Esophagus squamous epithelium (tissue), 5 donors: ENCODE measurements at regions not wholly inside any gene's neighbourhood (a gene's known extent, or its start where the extent isn't known, plus 50 kb on each side); places are given as distances from the start of the nearest gene placed in this dataset.
"Not testable (repeated sequence)": the region's sequence is repeated elsewhere in the genome, so short reads cannot be mapped to it uniquely, and the experiment has no call there.

Experiments
- DNase-seq: peaks from one replicate; lab custom pipeline; 2025; lab: John Stamatoyannopoulos, UW
- H3K27ac ChIP-seq, 4 donors: fragments of 200-600 bp; sonication (generic); one replicate each; pipeline ENCODE4 v1.5.1; 2016 to 2019; ENCODE audit warnings: mild to moderate bottlenecking in 1 of 4
- H3K27me3 ChIP-seq, 4 donors: fragments of 200-600 bp; sonication (generic); 1 replicate in 3 of 4; 2 replicates in 1 of 4; pipeline versions ENCODE4 v1.5.1 to v1.6.0; 2017 to 2021; ENCODE audit warnings: antibody characterized with exemption in 1 of 4
- H3K36me3 ChIP-seq, 3 donors: fragments of 200-600 bp; sonication (generic); one replicate each; pipeline ENCODE4 v1.5.1; 2016 to 2019
- H3K4me1 ChIP-seq, 3 donors: fragments of 200-600 bp; sonication (generic); one replicate each; pipeline ENCODE4 v1.5.1; 2017 to 2019
- H3K4me3 ChIP-seq, 4 donors: fragments of 200-600 bp; sonication (generic); 1 replicate in 3 of 4; 2 replicates in 1 of 4; pipeline ENCODE4 v1.5.1; 2016 to 2019; ENCODE audit warnings: mild to moderate bottlenecking in 2 of 4, moderate library complexity in 1 of 4
- H3K9me3 ChIP-seq, 3 donors: fragments of 200-600 bp; sonication (generic); one replicate each; pipeline ENCODE4 v1.5.1; 2016 to 2019
- CTCF ChIP-seq, 6 experiments: fragments of 450-650 bp in 4 of 6; fragments of 200-600 bp in 2 of 6; sonication (generic) in 2 of 6; IDR thresholded peaks; one replicate each; pipeline ENCODE4 v1.5.1; 2016 to 2019; ENCODE audit warnings: antibody characterized with exemption in 6 of 6, mild to moderate bottlenecking in 4 of 6, moderate library complexity in 4 of 6
- POLR2A ChIP-seq, 4 donors: fragments of 450-650 bp; IDR thresholded peaks; one replicate each; pipeline ENCODE4 v1.6.1; 2017; ENCODE audit warnings: antibody characterized with exemption in 4 of 4, mild to moderate bottlenecking in 4 of 4, moderate library complexity in 3 of 4
- WGBS, 2 donors: methylation state at CpG; one replicate each; pipeline ENCODE4 v1.1.5; 2018; 5-methylcytosine and 5-hydroxymethylcytosine counted together
- intact Hi-C: fragments of 100-400 bp; cut with DNase I; formaldehyde crosslinking; loops from one replicate; pipeline ENCODE4 v1.15.0; 2022
- donor health status: DM: yes; HTN: yes; CAD: no.

GRCh38 chr20:52001999-52002666 lies 189.4 kb downstream of the ZFP64 start:
- Histone ChIP-seq H3K9me3 (no peaks in the 10 kb centered on the region), H3K36me3 (no peaks in the 10 kb centered on the region), H3K4me1 (no peaks in the 10 kb centered on the region), H3K27ac (no peak overlapping the region), H3K27me3 (no peaks in the 10 kb centered on the region), H3K4me3 (no peak overlapping the region)
- 41% methylated on average over 8 of the region's 8 CpGs for WGBS, 2 donors
- DNase-seq, result no peak
- TF ChIP-seq CTCF (IDR thresholded peaks at IDR 0.05), result no peak
- TF ChIP-seq POLR2A (IDR thresholded peaks at IDR 0.05), result no peak
- intact Hi-C loops, result no loop called here

DNA sequence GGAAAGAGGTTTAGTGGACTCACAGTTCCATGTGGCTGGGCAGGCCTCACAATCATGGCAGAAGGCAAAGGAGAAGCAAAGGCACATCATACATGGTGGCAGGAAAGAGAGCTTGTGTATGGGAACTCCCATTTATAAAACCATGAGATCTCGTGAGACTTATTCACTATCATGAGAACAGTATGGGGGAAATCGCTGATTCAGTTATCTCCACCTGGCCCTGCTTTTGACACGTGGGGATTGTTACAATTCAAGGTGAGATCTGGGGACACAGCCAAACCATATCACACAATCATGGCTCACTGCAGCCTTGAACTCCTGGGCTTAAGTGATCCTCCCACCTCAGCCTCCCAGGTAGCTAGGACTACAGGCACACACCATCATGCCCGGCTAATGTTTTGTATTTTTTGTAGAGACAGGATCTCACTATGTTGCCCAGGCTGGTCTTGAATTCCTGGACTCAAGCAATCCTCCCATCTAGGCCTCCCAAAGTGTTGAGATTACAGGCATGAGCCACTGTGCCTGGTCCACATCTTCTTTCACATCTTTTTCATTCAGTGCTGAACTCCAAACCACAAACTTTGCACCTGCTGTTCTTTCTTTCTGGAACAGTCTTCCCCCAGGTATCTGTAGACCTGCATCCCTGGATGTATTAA lies 194.2 kb downstream of the ZFP64 start:
- H3K27ac ChIP-seq, H3K4me1 ChIP-seq, H3K9me3 ChIP-seq, DNase-seq, intact Hi-C loops, H3K27me3 ChIP-seq, H3K36me3 ChIP-seq, H3K4me3 ChIP-seq: not testable (repeated sequence)
- 87 to 90% methylated on average over 4 of the region's 4 CpGs for WGBS, 2 donors

- no peaks in the 10 kb centered on the region for H3K36me3 ChIP-seq
- 41 to 48% methylated on average over 3 of the region's 3 CpGs for WGBS, 2 donors
- intact Hi-C loops, result no loop called here
- no peak for DNase-seq
- TF ChIP-seq POLR2A (IDR thresholded peaks at IDR 0.05) (no peak), CTCF (IDR thresholded peaks at IDR 0.05) (no peak)
- no peaks in the 10 kb centered on the region for H3K4me1 ChIP-seq
- no peaks in the 10 kb centered on the region for H3K9me3 ChIP-seq
- H3K27ac ChIP-seq, result no peak overlapping the region
- H3K27me3 ChIP-seq, result no peaks in the 10 kb centered on the region
- H3K4me3 ChIP-seq, result no peak overlapping the region
These were observed 193.2 kb upstream of the SALL4 start for GRCh38 chr20:51995551-51995951.

DNA sequence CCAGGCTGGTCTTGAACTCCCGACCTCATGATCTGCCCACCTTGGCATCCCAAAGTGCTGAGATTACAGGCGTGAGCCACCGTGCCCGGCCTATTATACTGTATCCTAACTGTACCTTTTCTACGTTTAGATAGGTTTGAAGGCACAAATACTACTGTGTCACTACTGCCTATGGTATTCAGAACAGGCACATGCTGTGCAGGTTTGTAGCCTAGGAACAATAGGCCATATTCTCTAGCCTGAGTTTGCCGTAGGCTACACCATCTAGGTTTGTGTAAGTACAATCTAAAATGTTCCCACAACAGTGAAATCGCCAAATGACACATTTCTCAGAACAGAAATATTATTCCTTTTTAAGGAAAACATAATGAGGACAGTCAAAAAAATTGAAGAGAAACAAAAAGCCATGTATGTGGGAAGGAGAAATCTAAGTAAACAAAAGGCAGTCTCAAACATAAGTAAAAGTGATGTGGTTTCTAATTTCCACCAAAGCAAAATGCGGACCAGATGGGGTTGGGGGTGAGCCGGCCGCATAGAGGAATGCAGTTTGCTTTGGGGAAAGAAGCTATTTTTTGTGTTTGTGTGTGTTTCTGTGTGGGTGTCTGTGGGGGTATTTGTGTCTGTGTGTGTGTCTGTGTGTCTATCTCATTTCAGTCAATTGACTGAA lies 192.6 kb upstream of the SALL4 start:
- Histone ChIP-seq H3K4me3 (no peak overlapping the region), H3K36me3 (no peaks in the 10 kb centered on the region), H3K4me1 (no peaks in the 10 kb centered on the region), H3K27me3 (no peaks in the 10 kb centered on the region), H3K9me3 (no peaks in the 10 kb centered on the region), H3K27ac (no peak overlapping the region)
- DNase-seq, result no peak
- TF ChIP-seq POLR2A (IDR thresholded peaks at IDR 0.05), result no peak
- TF ChIP-seq CTCF (IDR thresholded peaks at IDR 0.05), result no peak
- intact Hi-C loops, result no loop called here
- 88% methylated on average over 5 to 10 of the region's 10 CpGs for WGBS, 2 donors

DNA sequence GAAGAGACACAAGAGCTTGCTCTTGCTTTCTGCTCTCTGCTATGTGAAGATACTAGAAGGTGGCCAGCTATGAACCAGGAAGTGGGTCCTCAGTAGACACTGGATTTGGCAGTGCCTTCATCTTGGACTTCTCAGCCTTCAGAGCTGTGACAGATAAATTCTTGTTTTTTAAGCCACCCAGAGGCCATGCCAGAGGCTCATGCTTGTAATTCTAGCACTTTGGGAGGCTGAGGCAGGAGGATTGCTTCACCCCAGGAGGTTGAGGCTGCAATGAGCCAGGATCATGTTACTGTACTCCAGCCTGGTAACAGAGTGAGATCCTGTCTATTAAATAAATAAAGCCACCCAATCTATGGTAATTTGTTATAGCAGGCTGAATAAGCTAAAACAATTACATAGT lies 185.5 kb upstream of the SALL4 start:
- Histone ChIP-seq H3K36me3 (no peaks in the 10 kb centered on the region), H3K9me3 (no peaks in the 10 kb centered on the region), H3K27ac (no peak overlapping the region), H3K4me1 (peaks cover 0 to 21% (median 11%) of the 10 kb centered on the region in 3 donors), H3K27me3 (no peaks in the 10 kb centered on the region), H3K4me3 (no peak overlapping the region)
- intact Hi-C loops, result no loop called here
- no peak for DNase-seq
- TF ChIP-seq CTCF (IDR thresholded peaks at IDR 0.05) (no peak), POLR2A (IDR thresholded peaks at IDR 0.05) (no peak)
